ENCODE measurements at regions not wholly inside any gene's neighbourhood (a gene's known extent, or its start where the extent isn't known, plus 50 kb on each side); places are given as distances from the start of the nearest gene placed in this dataset.

DNA sequence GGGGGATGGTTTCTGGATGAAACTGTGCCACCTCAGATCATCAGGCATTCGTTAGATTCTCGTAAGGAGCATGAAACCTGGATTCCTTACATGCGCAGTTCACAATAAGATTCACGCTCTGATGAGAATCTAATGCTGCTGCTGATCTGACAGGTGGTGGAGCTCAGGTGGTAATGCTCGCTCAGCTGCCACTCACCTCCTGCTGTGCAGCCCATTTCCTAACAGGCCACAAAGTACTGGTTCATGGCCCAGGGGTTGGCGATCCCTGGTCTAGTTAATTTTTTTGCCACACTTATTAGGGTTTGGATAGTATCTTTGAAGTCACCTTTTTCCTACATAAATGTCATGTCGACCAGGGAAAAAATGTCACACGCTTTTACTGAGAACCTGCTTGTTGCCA lies 96.8 kb upstream of the MLIP start:
- ChIA-PET CTCF (no interaction called here), POLR2A (no interaction called here)
- intact Hi-C loops (cut with micrococcal nuclease): no loop called here
- Mint-ChIP-seq H3K4me1 (ENCODE audit: low read depth) (no peaks in the 10 kb centered on the region), H3K27me3 (no peaks in the 10 kb centered on the region), H3K27ac (no peak overlapping the region), H3K9me3 (no peaks in the 10 kb centered on the region), H3K36me3 (ENCODE audit: low read depth) (no peaks in the 10 kb centered on the region), H3K4me3 (no peak overlapping the region)
- no peak for ATAC-seq
- no peak for DNase-seq
- TF ChIP-seq CTCF (IDR thresholded peaks at IDR 0.05): no peak

- intact Hi-C loops (cut with micrococcal nuclease): no loop called here
- Mint-ChIP-seq H3K36me3 (ENCODE audit: low read depth) (no peaks in the 10 kb centered on the region), H3K4me1 (ENCODE audit: low read depth) (no peaks in the 10 kb centered on the region), H3K27ac (no peak overlapping the region), H3K27me3 (no peaks in the 10 kb centered on the region), H3K9me3 (no peaks in the 10 kb centered on the region), H3K4me3 (no peak overlapping the region)
- ChIA-PET POLR2A (no interaction called here), CTCF (no interaction called here)
- no peak for TF ChIP-seq CTCF (IDR thresholded peaks at IDR 0.05)
- no peak for ATAC-seq
- no peak for DNase-seq
Measured at GRCh38 chr6:54017877-54018276, 93.4 kb upstream of the MLIP start.

GRCh38 chr6:54018722-54019121 lies 92.5 kb upstream of the MLIP start:
- POLR2A ChIA-PET: no interaction called here
- no peak for ATAC-seq
- DNase-seq: no peak
- Mint-ChIP-seq H3K4me1 (ENCODE audit: low read depth) (no peaks in the 10 kb centered on the region), H3K27ac (no peak overlapping the region), H3K9me3 (no peaks in the 10 kb centered on the region), H3K4me3 (no peak overlapping the region), H3K36me3 (ENCODE audit: low read depth) (no peaks in the 10 kb centered on the region), H3K27me3 (no peaks in the 10 kb centered on the region)
- CTCF ChIA-PET: interaction anchor here (1.0 kb wide), 1 partner anchor 47 kb away, joined by 3 read pairs; no protein-coding TSS in a partner anchor
- intact Hi-C loops (cut with micrococcal nuclease): no loop called here
- TF ChIP-seq CTCF (IDR thresholded peaks at IDR 0.05): no peak

- intact Hi-C loops (cut with micrococcal nuclease): no loop called here
- ATAC-seq (no peak), DNase-seq (no peak)
- no peaks in the 10 kb centered on the region for H3K36me3 Mint-ChIP-seq (ENCODE audit: low read depth)
- no peak overlapping the region for H3K4me3 Mint-ChIP-seq
- POLR2A ChIA-PET: no interaction called here
- CTCF ChIA-PET: no interaction called here
- H3K4me1 Mint-ChIP-seq (ENCODE audit: low read depth): no peaks in the 10 kb centered on the region
- TF ChIP-seq CTCF (IDR thresholded peaks at IDR 0.05): no peak
- no peaks in the 10 kb centered on the region for H3K27me3 Mint-ChIP-seq
- no peak overlapping the region for H3K27ac Mint-ChIP-seq
- no peaks in the 10 kb centered on the region for H3K9me3 Mint-ChIP-seq
Measured at GRCh38 chr6:54019860-54020259, 91.4 kb upstream of the MLIP start.

DNA sequence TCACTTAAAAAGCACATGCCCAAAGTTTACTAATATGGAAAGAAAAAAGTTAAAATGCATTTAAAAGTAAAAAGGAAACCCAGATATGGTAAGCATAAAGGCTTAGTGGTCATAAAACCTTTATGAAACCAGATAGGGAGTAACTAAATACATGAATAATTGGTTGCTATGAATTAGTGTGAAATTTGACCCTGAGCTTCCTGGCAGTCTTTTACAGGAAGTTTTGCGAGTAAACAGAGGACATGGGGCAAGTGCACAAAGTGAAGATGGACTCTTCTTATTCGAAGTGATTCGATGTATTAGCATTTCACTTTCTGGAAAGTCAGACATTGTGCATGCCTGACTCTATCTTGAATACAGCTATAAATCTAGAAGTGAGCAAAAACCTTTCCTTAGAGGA lies 90.9 kb upstream of the MLIP start:
- DNase-seq: no peak
- H3K4me1 Mint-ChIP-seq (ENCODE audit: low read depth): no peaks in the 10 kb centered on the region
- no peaks in the 10 kb centered on the region for H3K36me3 Mint-ChIP-seq (ENCODE audit: low read depth)
- no peak overlapping the region for H3K27ac Mint-ChIP-seq
- H3K4me3 Mint-ChIP-seq: no peak overlapping the region
- CTCF ChIA-PET: no interaction called here
- no peak for ATAC-seq
- no peaks in the 10 kb centered on the region for H3K9me3 Mint-ChIP-seq
- POLR2A ChIA-PET: no interaction called here
- intact Hi-C loops (cut with micrococcal nuclease): no loop called here
- TF ChIP-seq CTCF (IDR thresholded peaks at IDR 0.05): no peak
- H3K27me3 Mint-ChIP-seq: no peaks in the 10 kb centered on the region

Data from activated CD8-positive, alpha-beta T cell treated with anti-CD3 and anti-CD28 coated beads for 36 hours (primary cell).